GM19468 (cell line): ENCODE measurements at regions not wholly inside any gene's neighbourhood (a gene's known extent, or its start where the extent isn't known, plus 50 kb on each side); places are given as distances from the start of the nearest gene placed in this dataset.

Experiments used
- ATAC-seq: cut with Tn5 transposase; IDR thresholded peaks from one replicate; pipeline ENCODE4 v1.9.1; 2021; ENCODE audit warnings: mild to moderate bottlenecking, moderate library complexity, moderate number of reproducible peaks; ENCODE audit not compliant: unreplicated experiment; ENCODE audit errors: extremely low read depth

GRCh38 chr10:121063744-121064143 lies 212.6 kb downstream of the WDR11 start:
- no peak for ATAC-seq

- no peak for ATAC-seq
Measured at GRCh38 chr10:121064491-121064890, 213.3 kb downstream of the WDR11 start.

GRCh38 chr10:121065330-121065729 lies 214.2 kb downstream of the WDR11 start:
- no peak for ATAC-seq

- ATAC-seq, result peak; percentile 55
Measured at GRCh38 chr10:121069061-121069850, 218.1 kb downstream of the WDR11 start.

- ATAC-seq, result no peak
Measured at GRCh38 chr10:121070275-121071070, 219.3 kb downstream of the WDR11 start.

- ATAC-seq, result no peak
Measured at GRCh38 chr10:121071901-121072300, 220.7 kb downstream of the WDR11 start.

GRCh38 chr10:121073728-121074127 lies 222.6 kb downstream of the WDR11 start:
- ATAC-seq, result no peak

- no peak for ATAC-seq
Measured at GRCh38 chr10:121076776-121077715, 225.9 kb downstream of the WDR11 start.

GRCh38 chr10:121078036-121078435 lies 226.9 kb downstream of the WDR11 start:
- ATAC-seq, result no peak

- no peak for ATAC-seq
Measured at GRCh38 chr10:121078672-121079102, 227.5 kb downstream of the WDR11 start.

GRCh38 chr10:121079226-121079625 lies 228.1 kb downstream of the WDR11 start:
- ATAC-seq, result no peak

GRCh38 chr10:121080281-121080891 lies 229.2 kb downstream of the WDR11 start:
- no peak for ATAC-seq

GRCh38 chr10:121081306-121081705 lies 230.1 kb downstream of the WDR11 start:
- no peak for ATAC-seq

GRCh38 chr10:121082984-121083383 lies 231.8 kb downstream of the WDR11 start:
- ATAC-seq, result no peak

- ATAC-seq, result no peak
Measured at GRCh38 chr10:121084016-121084674, 233.0 kb downstream of the WDR11 start.

- ATAC-seq, result no peak
Measured at GRCh38 chr10:121084675-121085070, 233.5 kb downstream of the WDR11 start.

GRCh38 chr10:121085367-121085766 lies 234.2 kb downstream of the WDR11 start:
- ATAC-seq, result no peak

- no peak for ATAC-seq
Measured at GRCh38 chr10:121087129-121087528, 236.0 kb downstream of the WDR11 start.

- ATAC-seq, result no peak
Measured at GRCh38 chr10:121087688-121088087, 236.5 kb downstream of the WDR11 start.
